HG02973 (cell line): ENCODE measurements at regions not wholly inside any gene's neighbourhood (a gene's known extent, or its start where the extent isn't known, plus 50 kb on each side); places are given as distances from the start of the nearest gene placed in this dataset.

Source experiments
- ATAC-seq: cut with Tn5 transposase; IDR thresholded peaks from one replicate; pipeline ENCODE4 v1.9.1; 2021; ENCODE audit warnings: moderate library complexity; ENCODE audit not compliant: unreplicated experiment

DNA sequence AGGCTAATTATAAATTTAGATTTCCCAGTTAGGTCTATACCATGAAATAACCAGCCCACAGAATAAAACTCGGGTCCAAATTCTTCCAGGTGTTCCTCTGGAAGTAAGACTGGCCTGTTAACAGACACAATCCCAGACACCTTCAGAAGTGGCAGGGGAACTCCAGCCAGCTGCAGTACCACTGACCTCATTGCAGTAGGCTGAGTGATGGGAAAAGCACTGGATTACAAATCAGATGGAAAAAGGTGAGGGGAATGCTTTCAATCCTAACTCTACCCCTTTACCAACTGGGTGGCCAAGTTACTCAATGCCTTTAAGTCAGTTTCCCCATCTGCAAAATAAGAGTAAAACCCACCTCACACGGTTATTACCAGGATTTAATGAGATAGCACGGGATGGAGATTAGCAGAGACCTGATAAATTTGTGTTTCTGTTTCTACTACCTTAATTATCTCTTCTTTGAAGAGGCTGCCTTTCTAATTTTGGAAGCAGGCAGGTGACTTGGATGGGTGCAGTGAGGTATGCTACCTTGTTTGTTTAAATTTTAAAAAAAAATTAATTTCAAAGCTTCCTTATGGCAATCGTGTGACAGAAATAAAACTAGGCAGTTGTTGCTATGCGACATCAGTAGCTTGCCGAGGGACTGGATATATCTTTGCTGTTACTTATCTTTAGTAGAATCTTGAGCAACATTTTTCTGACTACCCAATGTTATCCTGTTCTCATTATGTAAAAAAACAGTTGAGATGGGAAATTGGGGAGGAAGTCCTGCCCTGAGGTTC, 167.3 kb upstream of the GRIN2B start:
- no peak for ATAC-seq

DNA sequence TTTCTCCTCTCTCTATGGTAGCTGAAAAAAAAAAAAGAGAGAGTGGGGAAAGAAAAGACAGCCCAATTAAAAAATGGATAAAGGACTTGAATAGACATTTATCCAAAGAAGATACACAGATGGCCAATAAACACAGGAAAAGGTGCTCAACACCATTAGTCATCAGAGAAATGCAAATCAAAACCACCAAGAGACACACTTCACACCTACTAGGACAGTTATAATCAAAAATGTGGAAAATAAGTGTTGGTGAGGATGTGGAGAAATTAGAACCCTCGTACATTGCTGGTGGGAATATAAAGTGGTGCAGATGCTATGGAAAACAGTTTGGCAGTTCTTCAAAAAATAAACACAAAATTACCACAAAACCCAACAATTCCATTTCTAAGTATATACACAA, 172.4 kb upstream of the GRIN2B start:
- ATAC-seq: no peak

DNA sequence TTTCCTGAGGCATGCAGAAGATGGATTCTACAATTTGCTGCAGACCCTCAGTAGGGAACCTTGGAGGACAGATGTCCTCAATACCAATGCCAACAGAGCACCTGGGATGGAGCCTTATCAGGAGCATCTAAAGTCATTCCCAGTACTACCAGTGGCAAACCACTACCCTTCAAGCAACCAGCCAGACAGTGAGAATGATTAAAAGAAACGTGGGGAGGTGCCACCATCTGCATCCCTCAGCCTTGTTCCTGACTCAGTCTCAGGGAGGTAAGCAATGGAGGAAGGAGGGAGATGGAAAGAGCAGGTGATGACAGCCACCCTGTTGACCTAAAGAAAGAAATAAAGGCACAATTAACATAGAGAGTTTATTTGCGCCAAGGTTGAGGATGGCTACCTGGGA, 175.2 kb upstream of the GRIN2B start:
- no peak for ATAC-seq

DNA sequence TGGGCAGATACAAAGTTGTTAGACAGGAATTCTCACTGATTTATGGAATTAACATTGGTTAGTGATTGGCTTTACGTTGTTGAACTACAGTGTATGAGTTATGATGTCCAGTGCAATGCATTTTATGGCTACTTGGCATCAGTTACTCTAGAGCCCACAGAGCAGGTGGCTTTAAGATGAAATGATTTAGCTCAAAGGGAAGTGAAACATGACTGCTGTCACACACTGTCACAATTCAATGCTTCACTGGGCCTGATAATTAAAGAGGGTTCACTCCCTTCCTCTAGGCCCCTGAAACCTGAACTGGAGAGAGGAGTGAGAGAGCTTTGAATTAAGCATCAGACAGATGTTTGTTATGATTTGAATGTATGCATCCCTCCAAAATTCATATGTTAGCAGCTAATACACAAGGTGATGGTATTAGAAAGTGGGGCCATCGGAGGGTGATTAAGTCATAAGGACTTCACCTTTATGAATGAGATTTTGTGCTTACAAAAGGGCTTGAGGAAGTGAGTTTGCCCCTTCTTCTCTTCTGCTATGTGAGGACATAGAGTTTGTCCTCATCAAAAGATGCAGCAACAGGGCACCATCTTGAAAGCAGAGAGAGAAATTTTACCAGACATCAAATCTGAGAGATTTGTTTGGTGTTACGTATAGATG, 175.8 kb upstream of the GRIN2B start:
- peak; percentile 98 for ATAC-seq

DNA sequence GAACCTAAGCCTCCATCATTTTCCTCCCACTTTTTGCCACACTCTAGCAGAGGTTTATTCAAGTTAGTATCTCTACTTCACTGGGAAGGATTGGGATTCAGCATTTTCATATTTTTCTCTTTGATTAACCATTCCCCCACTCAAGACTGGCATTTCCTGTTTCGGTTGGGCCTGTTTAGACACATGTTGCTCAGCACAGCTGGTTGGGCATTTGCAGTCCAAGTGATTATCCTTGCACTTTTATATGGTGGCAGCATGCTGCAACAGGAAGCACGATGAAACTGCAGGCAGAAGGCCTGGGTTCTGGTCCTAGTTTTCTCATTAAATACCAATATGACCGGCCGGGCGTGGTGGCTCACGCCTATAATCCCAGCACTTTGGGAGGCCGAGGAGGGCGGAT, 182.9 kb upstream of the GRIN2B start:
- no peak for ATAC-seq

DNA sequence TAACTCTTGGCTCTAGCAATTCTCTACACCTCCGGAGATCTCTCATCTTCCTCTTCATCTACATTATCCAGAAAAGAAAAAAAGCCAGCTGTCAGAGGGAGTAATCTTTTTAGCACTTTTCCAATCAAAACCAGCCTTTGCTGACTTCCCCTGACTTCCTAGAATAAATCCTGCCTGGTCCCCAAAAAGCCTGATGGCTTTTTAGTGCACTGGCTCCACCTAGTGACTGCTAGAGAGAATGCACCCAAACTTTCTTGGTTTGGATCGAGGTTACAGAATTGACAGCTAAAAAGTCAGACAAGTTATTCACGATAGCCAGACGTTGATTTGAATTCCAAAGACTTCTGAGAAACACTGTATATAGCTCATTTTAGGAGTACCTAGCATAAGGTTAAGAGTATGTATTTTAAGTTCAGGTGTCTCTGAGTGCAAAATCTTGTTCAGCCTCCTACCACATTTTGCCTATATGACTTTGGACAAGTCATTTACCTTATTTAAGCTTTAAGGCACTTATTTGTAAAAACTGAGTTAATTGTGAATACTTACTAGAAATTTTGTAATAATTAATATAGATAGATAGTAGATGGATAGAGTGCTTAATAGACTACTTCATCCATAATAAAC, 185.7 kb upstream of the GRIN2B start:
- ATAC-seq: no peak

DNA sequence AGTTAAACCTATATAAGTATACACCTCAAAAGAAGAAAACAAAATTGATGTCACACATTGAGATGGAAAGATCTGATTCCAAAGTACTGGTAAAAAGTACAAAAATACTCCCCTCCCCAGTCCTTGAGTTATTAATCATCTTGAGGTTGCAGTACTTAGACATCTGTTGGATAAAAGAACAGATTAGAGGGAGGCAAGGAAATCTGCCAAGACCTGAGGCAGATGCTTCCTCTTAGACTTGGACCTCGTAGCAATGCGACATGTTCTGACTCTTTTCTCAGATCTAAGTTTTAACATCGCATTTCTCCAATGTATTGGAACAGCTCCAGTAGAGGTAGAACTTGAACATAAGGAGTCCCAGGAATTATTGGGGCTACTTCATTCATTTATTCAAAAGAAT, 187.9 kb upstream of the GRIN2B start:
- no peak for ATAC-seq

DNA sequence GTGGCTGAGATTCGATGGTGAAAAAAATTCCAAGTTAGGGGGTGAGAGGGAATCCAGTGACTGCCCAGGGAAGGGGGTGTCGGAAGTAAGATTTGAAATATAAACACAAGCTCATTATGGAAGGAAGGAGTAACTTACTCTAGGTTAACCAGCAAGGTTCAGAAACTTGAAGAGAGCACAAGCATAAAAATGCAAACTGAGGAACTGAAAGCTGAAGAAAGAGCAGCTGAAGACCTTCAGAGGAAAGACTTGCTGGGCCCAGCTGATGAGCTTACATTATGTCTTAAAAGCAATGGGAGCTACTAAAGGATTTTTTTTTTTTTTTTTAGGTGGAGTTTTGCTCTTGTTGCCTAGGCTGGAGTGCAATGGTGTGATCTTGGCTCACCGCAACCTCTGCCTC, 189.7 kb upstream of the GRIN2B start:
- no peak for ATAC-seq

DNA sequence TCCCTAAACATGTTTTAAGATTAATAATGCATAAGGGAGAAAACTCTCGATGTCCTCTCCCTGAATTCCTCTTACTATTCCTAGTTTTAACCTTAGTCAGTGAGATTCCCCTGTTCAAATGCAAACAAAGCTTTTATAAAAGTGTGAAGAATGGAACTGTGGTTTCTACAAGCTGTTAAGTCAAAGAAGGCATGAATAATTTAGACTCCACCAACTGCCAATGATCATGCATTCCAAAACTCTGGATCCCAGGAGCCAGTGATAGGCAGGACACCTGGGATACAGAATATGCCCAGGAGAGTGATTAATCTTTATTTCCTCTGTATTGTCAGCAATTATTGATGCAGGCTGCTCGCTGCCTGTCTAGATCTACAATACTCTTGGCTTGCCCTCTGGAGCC, 190.3 kb upstream of the ATF7IP start:
- no peak for ATAC-seq

DNA sequence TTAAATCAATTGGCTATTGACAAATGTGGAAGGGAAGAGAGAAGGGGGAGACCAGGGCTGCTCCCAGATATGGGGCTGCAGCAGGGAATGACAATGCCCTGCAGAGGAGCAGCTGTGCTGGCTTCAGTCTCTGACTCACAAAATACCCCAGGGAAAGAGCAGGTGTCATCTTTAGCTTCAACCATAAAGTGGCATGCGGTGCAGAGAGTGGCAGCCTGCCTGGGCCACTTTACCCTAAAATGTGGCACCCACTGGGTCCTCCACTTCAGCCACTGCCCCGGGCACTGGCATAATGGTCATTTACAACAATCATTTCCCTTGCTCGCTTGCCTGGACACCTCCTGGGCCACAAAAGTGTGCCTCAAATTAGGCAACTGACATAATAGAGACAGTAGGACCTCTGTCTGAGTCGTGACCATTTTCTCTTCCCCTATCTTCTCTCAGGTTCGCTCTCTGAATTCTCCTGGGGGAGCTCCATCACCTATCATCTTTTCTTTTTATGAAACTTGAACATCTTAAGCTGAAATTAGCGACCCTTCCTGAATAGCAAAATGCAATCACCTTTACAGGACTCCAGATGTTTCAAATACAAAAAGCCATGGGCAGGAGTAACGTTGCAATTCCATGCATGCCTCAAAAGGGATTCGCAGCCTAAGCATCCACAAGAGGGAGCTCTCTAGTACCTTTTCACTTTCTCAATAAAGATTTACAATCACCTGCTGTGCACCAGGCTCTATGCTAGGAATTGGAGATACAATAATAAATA, 179.9 kb upstream of the ATF7IP start:
- ATAC-seq: peak; percentile 71

DNA sequence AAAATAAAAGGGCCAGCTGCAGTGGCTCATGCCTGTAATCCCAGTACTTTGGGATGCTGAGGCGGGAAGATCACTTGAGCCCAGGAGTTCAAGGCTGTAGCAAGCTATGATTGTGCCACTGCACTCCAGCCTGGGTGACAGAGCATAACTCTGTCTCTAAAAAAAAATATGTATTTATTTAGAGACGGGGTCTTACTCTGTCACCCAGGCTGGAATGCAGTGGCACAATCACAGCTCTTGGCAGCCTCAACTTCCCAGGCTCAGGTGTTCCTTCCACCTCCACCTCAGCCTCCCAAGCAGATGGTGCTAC, 179.3 kb upstream of the ATF7IP start:
- ATAC-seq: no peak

DNA sequence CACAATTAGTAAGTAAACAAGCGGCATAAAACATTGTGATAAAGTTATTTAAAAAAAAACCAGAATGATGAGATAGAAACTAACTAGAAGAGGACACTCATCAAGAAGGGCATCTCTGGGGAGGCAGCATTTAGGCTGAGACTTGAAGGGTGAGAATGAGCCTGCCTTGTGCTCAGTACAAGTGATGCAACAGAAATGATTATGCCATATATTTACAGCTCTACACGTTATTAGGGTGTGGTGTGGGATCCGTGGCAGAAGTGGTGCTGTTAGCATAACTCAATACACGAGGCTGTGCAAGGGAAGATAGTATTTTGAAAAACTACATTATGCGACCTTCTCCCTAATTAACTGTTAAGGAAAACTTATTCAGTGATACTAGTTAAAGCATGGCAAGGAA, 178.5 kb upstream of the ATF7IP start:
- no peak for ATAC-seq

DNA sequence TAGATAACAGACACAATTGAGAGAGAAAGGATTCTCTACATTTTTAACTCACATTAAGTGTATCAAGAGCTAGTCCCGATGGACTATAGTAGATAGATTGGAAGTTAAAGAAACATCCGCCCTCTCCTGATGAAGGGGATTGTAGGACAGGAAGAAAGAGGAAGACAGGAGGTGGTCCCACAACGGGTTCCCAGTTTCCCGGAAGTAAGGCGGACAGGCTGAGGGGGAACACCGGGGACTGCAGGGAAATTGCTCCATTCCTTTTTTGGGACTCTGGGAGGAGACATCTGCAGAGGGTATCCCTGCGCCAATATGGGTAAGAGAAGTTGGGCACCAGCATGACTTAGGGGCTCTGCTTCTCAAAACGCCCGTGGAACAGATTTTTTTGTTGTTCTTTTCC, 177.5 kb upstream of the ATF7IP start:
- ATAC-seq: no peak

DNA sequence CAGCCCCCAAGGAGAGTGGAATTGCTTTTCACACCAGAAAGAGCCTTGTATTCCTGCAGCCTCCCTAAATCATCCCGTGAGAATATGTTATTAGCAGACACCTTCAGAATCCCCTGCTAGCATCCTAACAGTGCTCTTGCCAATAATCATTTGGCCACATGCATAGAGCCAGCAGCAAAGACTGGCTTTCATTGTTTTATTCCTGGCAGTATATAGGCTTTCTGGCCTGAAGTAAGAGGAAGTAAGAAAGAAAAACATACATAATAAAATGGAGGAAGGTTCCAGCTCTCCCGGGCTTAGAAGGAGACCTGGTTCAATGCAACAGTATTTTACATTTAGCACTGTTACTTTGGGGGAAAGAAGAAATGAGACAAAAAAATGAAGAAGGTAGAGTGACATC, 176.7 kb upstream of the ATF7IP start:
- ATAC-seq: no peak

DNA sequence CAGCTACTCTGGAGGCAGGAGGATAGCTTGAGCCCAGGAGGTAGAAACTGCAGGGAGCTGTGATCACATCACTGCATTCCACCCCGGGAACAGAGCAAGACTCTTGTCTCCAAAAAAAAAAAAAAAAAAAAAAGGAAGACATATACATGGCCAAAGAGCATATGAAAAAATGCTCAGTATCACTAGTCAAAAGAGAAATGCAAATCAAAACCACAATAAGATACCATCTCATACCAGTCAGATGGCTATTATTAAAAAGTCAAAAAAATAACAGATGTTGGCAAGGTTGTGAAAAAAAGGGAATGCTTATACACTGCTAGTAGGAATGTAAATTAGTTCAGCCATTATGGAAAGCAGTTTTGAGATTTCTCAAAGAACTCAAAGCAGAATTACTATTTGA, 174.8 kb upstream of the ATF7IP start:
- no peak for ATAC-seq

DNA sequence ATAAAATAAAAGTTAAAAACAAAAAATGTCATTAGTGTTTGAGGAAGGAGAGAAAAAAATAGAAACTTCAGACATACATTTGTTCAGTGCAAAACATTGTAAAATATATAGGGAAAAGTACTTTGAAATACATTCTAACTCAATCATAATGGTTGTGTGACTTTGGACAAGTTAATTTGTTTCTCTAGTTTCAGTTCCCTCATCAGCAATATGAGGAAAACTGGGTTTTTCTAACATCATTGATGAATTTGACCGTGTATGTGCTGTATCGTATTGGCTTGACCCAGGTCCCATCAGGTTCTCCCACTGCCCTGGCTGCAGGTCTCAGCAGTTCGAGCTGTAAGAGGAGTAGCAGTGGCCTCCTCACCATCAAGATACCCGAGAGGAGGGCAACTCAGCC, 173.9 kb upstream of the ATF7IP start:
- ATAC-seq: no peak

DNA sequence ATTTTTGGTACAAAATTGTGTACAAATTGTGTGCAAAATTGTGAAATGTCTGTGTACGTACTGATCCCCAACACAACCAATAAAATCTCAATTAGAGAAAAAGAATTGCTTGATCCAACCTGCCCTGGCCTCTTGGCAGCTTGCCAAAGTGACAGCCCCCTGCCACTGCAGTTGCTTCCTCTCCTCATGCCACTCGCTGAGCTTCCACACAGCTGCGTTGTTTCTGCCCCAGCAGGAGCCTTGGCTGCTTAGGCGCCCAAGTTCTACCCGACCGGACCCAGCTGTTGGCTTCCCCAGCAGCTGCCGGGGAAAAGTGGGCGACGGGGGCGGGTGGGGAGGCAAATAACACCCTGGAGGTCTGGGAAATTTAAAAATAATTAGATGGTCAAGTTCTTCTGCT, 171.8 kb upstream of the ATF7IP start:
- ATAC-seq: no peak

DNA sequence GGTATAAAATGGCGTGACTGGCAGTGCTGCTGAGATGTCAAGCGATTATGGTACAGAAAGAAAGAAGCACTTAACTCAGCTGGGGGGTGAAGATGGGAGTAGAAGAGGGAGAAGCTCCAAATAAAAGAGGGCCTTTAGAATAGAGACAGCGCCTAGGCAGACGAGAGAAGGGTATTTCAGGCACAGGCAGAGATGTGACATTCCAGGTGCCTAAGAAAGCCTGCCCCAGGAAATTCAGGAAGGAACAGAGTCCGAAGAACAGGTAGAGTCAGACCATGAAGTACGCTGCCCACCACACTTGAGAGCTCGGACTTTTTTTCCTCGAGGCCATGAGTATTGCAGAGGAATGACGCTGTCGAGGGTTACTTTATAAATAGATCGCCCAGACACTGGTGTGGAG, 170.9 kb upstream of the ATF7IP start:
- ATAC-seq: no peak

DNA sequence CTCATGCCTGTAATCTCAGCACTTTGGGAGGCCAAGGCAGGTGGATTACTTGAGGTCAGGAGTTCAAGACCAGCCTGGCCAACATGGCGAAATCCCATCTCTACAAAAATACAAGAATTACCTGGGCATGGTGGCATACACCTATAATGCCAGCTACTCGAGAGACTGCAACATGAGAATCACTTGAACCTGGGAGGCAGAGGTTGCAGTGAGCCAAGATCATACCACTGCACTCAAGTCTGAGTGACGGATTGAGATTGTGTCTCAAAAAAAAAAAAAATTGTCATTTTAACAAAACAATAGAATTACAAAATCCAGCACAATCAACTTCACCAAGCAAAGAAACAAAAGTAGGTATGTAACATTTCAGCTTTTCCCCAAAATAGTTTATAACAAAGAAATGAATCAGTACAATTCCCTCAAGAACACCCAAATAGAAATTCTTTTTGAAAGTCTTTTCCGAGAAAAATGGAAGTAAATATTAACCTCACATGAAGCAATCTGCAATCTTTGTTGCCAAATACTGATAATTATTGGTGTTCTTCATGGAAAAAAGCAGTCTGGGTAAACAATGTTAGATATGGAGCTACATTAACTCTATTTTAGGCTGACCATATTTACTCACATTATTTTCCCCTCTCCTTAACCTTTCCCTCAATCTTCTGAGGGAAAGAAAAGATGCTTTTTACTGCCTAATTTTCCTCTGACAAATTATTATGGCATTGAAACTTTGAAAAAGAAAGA, 165.9 kb upstream of the ATF7IP start:
- ATAC-seq: no peak

DNA sequence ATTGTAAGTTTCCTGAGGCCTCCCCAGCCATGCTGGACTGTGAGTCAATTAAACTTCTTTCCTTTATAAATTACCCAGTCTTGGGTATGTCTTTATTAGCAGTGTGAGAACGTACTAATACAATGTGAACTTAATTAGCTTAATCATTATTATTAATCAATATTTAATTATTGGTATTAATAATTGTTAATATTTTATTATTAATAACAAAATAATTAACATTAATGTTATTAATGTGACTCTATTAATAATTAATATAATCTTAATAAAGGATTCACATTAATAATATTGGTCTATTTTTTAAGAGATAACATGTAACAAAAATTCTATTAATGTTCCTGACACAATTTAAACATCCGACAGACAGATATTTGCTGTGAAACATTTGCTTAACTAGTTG, 164.9 kb upstream of the ATF7IP start:
- ATAC-seq: no peak

DNA sequence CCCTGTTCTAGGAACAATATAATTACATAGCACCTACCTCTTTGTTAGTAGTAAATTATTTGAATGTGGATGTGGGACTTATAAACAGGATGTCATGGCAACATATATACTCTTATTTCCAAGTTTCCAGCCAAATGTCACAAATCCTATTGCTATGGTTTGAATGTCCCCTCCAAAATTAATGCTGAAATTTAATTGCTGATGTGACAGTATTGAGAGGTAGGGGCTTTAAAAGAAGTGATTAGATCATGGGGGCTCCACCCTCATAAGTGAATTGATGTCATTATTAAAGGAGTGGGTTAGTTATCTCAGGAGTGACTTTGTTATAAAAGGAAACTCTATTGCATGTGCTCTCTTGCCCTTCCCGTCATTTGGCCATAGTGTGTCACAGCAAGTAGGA, 164.2 kb upstream of the ATF7IP start:
- ATAC-seq: no peak
